Nephron progenitor cell (in vitro differentiated cells): ENCODE measurements at regions not wholly inside any gene's neighbourhood (a gene's known extent, or its start where the extent isn't known, plus 50 kb on each side); places are given as distances from the start of the nearest gene placed in this dataset.

Experiments used
- DNase-seq: peaks from one replicate; pipeline ENCODE4 v3.0.0; 2021
- H3K27ac Mint-ChIP-seq: 2 replicates; pipeline ENCODE4 v1.8.0; 2021; ENCODE audit warnings: mild to moderate bottlenecking, moderate library complexity, mixed read lengths
- H3K27me3 Mint-ChIP-seq: 2 replicates; pipeline ENCODE4 v1.8.0; 2021; ENCODE audit warnings: mild to moderate bottlenecking, low read depth, mixed read lengths; ENCODE audit not compliant: poor library complexity
- H3K36me3 Mint-ChIP-seq: 2 replicates; pipeline ENCODE4 v1.8.0; 2021; ENCODE audit warnings: low read depth, mixed read lengths
- H3K4me1 Mint-ChIP-seq: 2 replicates; pipeline ENCODE4 v1.8.0; 2021; ENCODE audit warnings: mixed read lengths
- H3K4me3 Mint-ChIP-seq: 2 replicates; pipeline ENCODE4 v1.8.0; 2021; ENCODE audit warnings: mild to moderate bottlenecking, moderate library complexity, mixed read lengths
- H3K9me3 Mint-ChIP-seq: 2 replicates; pipeline ENCODE4 v1.8.0; 2021; ENCODE audit warnings: mild to moderate bottlenecking, moderate library complexity, mixed read lengths
- TF ChIP-seq, protein P1 (sequence below): fragments of 200-600 bp; sonication (generic); IDR thresholded peaks from 2 replicates; pipeline ENCODE4 v1.5.0; 2021; ENCODE audit warnings: antibody characterized with exemption

GRCh38 chr9:77099388-77099787 lies 77.9 kb upstream of the VPS13A start:
- DNase-seq: peak; percentile 22
- TF ChIP-seq, protein P1, sequence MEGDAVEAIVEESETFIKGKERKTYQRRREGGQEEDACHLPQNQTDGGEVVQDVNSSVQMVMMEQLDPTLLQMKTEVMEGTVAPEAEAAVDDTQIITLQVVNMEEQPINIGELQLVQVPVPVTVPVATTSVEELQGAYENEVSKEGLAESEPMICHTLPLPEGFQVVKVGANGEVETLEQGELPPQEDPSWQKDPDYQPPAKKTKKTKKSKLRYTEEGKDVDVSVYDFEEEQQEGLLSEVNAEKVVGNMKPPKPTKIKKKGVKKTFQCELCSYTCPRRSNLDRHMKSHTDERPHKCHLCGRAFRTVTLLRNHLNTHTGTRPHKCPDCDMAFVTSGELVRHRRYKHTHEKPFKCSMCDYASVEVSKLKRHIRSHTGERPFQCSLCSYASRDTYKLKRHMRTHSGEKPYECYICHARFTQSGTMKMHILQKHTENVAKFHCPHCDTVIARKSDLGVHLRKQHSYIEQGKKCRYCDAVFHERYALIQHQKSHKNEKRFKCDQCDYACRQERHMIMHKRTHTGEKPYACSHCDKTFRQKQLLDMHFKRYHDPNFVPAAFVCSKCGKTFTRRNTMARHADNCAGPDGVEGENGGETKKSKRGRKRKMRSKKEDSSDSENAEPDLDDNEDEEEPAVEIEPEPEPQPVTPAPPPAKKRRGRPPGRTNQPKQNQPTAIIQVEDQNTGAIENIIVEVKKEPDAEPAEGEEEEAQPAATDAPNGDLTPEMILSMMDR: no peak
- Mint-ChIP-seq H3K4me1 (peaks cover 30% of the 10 kb centered on the region), H3K9me3 (peaks cover 19% of the 10 kb centered on the region), H3K27me3 (peaks cover 3% of the 10 kb centered on the region), H3K27ac (no peak overlapping the region), H3K36me3 (peaks cover 3% of the 10 kb centered on the region), H3K4me3 (peak overlapping the region; percentile 31)

GRCh38 chr9:77111408-77111807 lies 65.9 kb upstream of the VPS13A start:
- TF ChIP-seq, protein P1: no peak
- Mint-ChIP-seq H3K4me1 (no peaks in the 10 kb centered on the region), H3K27me3 (peaks cover 11% of the 10 kb centered on the region), H3K9me3 (peaks cover 10% of the 10 kb centered on the region), H3K36me3 (no peaks in the 10 kb centered on the region), H3K27ac (no peak overlapping the region), H3K4me3 (no peak overlapping the region)
- no peak for DNase-seq

DNA sequence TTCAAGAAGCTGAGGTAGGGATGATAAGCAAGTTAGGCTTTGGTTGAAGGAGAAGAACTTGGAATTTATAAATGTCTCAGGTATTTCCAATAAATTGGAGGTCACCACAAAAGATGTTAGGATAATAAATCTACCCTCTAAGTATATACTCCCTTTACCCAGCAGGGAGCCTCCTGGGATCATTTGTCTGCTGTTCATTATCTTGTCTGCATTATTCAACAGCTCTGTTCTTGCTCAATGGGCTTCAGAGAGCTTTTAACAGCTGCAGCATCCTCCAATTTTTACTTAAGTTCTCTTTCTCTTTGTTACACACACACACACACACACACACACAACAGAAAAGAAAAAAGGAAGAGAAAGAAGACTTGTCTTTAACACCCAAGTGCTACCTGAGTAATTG lies 51.7 kb upstream of the VPS13A start:
- Mint-ChIP-seq H3K27me3 (no peaks in the 10 kb centered on the region), H3K27ac (peak overlapping the region; percentile 21), H3K4me1 (peaks cover 27% of the 10 kb centered on the region), H3K36me3 (peaks cover 11% of the 10 kb centered on the region), H3K4me3 (peak overlapping the region; percentile 41), H3K9me3 (peaks cover 20% of the 10 kb centered on the region)
- DNase-seq: no peak
- TF ChIP-seq, protein P1: no peak

DNA sequence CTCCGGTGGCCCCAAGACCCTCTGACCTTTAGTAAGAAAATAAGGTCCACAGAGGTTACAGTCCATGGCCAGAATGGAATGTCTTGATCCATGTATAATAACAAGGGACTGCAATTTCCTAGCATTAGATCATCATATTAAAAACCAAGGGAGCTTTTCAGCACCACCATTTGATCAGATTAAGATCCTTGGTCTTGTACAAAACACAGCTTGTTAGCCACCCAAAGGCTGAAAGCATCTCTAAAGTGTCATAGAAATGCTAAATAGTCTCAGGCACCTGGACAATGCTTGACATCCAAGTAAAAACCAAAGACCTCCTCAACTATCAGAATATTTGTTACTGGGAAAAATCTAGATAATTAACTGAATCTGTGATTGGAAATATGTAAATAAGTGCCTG lies 50.3 kb upstream of the VPS13A start:
- Mint-ChIP-seq H3K4me1 (peaks cover 41% of the 10 kb centered on the region), H3K36me3 (peaks cover 11% of the 10 kb centered on the region), H3K27me3 (no peaks in the 10 kb centered on the region), H3K4me3 (no peak overlapping the region), H3K27ac (no peak overlapping the region), H3K9me3 (peaks cover 20% of the 10 kb centered on the region)
- no peak for DNase-seq
- TF ChIP-seq, protein P1: no peak
